ENCODE measurements at regions not wholly inside any gene's neighbourhood (a gene's known extent, or its start where the extent isn't known, plus 50 kb on each side); places are given as distances from the start of the nearest gene placed in this dataset.

DNA sequence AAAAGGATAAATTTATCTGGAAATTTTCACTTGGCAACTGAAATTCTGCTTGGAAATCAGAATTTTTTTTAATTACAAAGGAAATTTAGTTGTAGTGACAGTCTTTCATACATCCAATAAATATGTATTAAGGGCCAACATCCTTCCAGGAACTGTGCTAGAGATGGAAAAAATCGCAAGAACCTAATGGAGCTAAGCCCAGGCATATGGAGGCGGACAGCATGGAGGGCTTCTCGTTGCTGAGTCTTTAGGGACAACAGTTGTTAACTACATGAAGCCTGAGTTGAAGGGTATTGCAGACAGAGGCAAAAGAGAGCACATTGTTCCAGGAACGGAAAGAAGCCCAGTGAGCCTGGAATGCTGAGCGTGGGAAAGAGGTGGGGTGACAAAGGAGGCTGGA is 208.9 kb downstream of the IBTK start:
- no peak overlapping the region for H3K27ac ChIP-seq
- WGBS, 2 donors = 77 to 81% methylated on average over 5 of the region's 5 CpGs
- TF ChIP-seq, protein P1, sequence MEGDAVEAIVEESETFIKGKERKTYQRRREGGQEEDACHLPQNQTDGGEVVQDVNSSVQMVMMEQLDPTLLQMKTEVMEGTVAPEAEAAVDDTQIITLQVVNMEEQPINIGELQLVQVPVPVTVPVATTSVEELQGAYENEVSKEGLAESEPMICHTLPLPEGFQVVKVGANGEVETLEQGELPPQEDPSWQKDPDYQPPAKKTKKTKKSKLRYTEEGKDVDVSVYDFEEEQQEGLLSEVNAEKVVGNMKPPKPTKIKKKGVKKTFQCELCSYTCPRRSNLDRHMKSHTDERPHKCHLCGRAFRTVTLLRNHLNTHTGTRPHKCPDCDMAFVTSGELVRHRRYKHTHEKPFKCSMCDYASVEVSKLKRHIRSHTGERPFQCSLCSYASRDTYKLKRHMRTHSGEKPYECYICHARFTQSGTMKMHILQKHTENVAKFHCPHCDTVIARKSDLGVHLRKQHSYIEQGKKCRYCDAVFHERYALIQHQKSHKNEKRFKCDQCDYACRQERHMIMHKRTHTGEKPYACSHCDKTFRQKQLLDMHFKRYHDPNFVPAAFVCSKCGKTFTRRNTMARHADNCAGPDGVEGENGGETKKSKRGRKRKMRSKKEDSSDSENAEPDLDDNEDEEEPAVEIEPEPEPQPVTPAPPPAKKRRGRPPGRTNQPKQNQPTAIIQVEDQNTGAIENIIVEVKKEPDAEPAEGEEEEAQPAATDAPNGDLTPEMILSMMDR (IDR thresholded peaks at IDR 0.05) = no peak
- TF ChIP-seq POLR2A (IDR thresholded peaks at IDR 0.05) = no peak
- H3K36me3 ChIP-seq (ENCODE audit: low read depth, missing control alignments) = no peaks in the 10 kb centered on the region
- no peaks in the 10 kb centered on the region for H3K27me3 ChIP-seq
- no peaks in the 10 kb centered on the region for H3K4me1 ChIP-seq
- no peaks in the 10 kb centered on the region for H3K9me3 ChIP-seq
- DNase-seq = no peak
- intact Hi-C loops (cut with DNase I; ENCODE audit: low total_unique reads) = no loop called here
- H3K4me3 ChIP-seq = no peak overlapping the region

GRCh38 chr6:82035526-82035925 is 212.0 kb downstream of the IBTK start:
- DNase-seq = no peak
- Histone ChIP-seq H3K4me1 (no peaks in the 10 kb centered on the region), H3K9me3 (no peaks in the 10 kb centered on the region), H3K4me3 (no peak overlapping the region), H3K27me3 (no peaks in the 10 kb centered on the region), H3K36me3 (ENCODE audit: low read depth, missing control alignments) (no peaks in the 10 kb centered on the region), H3K27ac (no peak overlapping the region)
- WGBS, 2 donors = 79 to 83% methylated on average over 2 of the region's 2 CpGs
- TF ChIP-seq POLR2A (IDR thresholded peaks at IDR 0.05) = no peak
- TF ChIP-seq, protein P1 (IDR thresholded peaks at IDR 0.05) = no peak
- intact Hi-C loops (cut with DNase I; ENCODE audit: low total_unique reads) = no loop called here

GRCh38 chr6:82033631-82034211 is 213.8 kb downstream of the IBTK start:
- WGBS, 2 donors = 64 to 72% methylated on average over 3 of the region's 3 CpGs
- intact Hi-C loops (cut with DNase I; ENCODE audit: low total_unique reads) = no loop called here
- H3K27ac ChIP-seq = no peak overlapping the region

GRCh38 chr6:82032444-82032843 is 215.1 kb downstream of the IBTK start:
- Histone ChIP-seq H3K4me3 (no peak overlapping the region), H3K27me3 (no peaks in the 10 kb centered on the region), H3K36me3 (ENCODE audit: low read depth, missing control alignments) (no peaks in the 10 kb centered on the region), H3K27ac (no peak overlapping the region), H3K9me3 (no peaks in the 10 kb centered on the region), H3K4me1 (no peaks in the 10 kb centered on the region)
- no peak for DNase-seq
- TF ChIP-seq, protein P1 (IDR thresholded peaks at IDR 0.05) = no peak
- no peak for TF ChIP-seq POLR2A (IDR thresholded peaks at IDR 0.05)
- intact Hi-C loops (cut with DNase I; ENCODE audit: low total_unique reads) = no loop called here

More at GRCh38 chr6:82033631-82034211, 213.8 kb downstream of the IBTK start:
- DNase-seq = no peak
- Histone ChIP-seq H3K4me3 (no peak overlapping the region), H3K27me3 (no peaks in the 10 kb centered on the region), H3K9me3 (no peaks in the 10 kb centered on the region), H3K36me3 (ENCODE audit: low read depth, missing control alignments) (no peaks in the 10 kb centered on the region), H3K4me1 (no peaks in the 10 kb centered on the region)
- TF ChIP-seq, protein P1 (IDR thresholded peaks at IDR 0.05) = no peak
- no peak for TF ChIP-seq POLR2A (IDR thresholded peaks at IDR 0.05)

DNA sequence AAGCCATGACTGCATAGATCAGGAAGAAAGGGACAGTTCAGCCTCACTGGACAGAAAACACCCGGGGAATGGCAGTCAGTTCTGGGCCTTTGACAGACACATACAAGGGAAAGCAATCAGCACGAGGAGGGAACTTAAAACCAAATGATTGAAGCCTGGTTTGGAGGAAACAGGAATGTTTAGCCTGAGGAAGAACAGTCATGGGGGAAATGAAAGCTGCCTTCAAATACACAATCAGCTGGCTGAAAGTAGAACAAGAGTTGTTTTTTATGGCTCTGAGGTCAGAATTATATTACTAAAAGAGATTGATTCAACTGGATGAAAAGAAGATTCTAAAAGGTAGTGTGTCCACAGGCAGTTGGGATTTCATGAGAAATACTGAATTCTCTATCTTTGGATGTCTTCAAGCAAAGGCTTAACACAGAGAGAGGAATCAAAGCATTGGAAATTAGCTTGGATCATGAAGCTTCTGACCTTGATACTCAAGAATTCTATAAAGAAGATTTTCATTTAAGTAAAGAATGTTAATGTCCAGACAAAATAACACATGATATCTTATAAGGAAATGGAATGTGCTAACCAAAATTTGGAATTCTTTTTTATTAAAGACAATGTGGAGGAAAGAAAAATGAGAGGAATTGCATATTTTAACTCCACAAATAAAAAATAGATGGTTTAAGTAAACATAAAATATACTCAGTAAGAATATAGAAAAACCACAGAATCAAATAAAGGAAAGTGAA is 216.6 kb downstream of the IBTK start:
- no peaks in the 10 kb centered on the region for H3K9me3 ChIP-seq
- no peaks in the 10 kb centered on the region for H3K36me3 ChIP-seq (ENCODE audit: low read depth, missing control alignments)
- H3K4me1 ChIP-seq = no peaks in the 10 kb centered on the region
- TF ChIP-seq, protein P1 (IDR thresholded peaks at IDR 0.05) = no peak
- no peak for TF ChIP-seq POLR2A (IDR thresholded peaks at IDR 0.05)
- H3K27me3 ChIP-seq = no peaks in the 10 kb centered on the region
- no peak for DNase-seq
- intact Hi-C loops (cut with DNase I; ENCODE audit: low total_unique reads) = no loop called here
- no peak overlapping the region for H3K27ac ChIP-seq
- 77 to 82% methylated on average over 2 of the region's 2 CpGs for WGBS, 2 donors
- H3K4me3 ChIP-seq = no peak overlapping the region
